ENCODE measurements at regions not wholly inside any gene's neighbourhood (a gene's known extent, or its start where the extent isn't known, plus 50 kb on each side); places are given as distances from the start of the nearest gene placed in this dataset.

GRCh38 chr10:78657862-78658165 is 411.0 kb upstream of the ZMIZ1 start:
- no TSS peak for BruUV-seq (replicated peaks)
- intact Hi-C loops (cut with micrococcal nuclease; ENCODE audit: unreplicated experiment): loop anchor here (2.0 to 10.0 kb wide), 6 partner anchors 59 to 613 kb away; partner anchors contain the start of gene ZMIZ1
- ChIA-PET POLR2A (ENCODE audit: unreplicated experiment) (no interaction called here), CTCF (interaction anchor here (0.5 to 1.2 kb wide), 2 partner anchors 410 to 639 kb away, joined by 3 read pairs; no protein-coding TSS in a partner anchor)
- no peaks in the 10 kb centered on the region for H3K9me2 ChIP-seq (ENCODE audit: insufficient read depth)
- DNase-seq: no peak
- H3K27me3 ChIP-seq (ENCODE audit: insufficient read depth, low read depth): peaks cover 6% of the 10 kb centered on the region; the same call in 1 of the 2 replicates
- H3K36me3 ChIP-seq (ENCODE audit: low read depth): no peaks in the 10 kb centered on the region
- no peak overlapping the region for H3K4me2 ChIP-seq
- H4K20me1 ChIP-seq (ENCODE audit: insufficient read depth): no peaks in the 10 kb centered on the region
- H3K4me1 ChIP-seq (replicated peaks; ENCODE audit: insufficient read depth): peaks cover 13% of the 10 kb centered on the region
- no peaks in the 10 kb centered on the region for H3K79me2 ChIP-seq (ENCODE audit: low read depth)
- no peak for TF ChIP-seq CTCF (conservative IDR thresholded peaks at IDR 0.05)
- TF ChIP-seq EZH2 (IDR thresholded peaks at IDR 0.05; ENCODE audit: low read depth): no peak
- no peak overlapping the region for H3K4me3 ChIP-seq
- H3K9me3 ChIP-seq (ENCODE audit: insufficient read depth, low read depth): no peaks in the 10 kb centered on the region
- H3F3A ChIP-seq (ENCODE audit: insufficient read depth, low read depth): no peaks in the 10 kb centered on the region
- no peak overlapping the region for H2AFZ ChIP-seq
- H3K27ac ChIP-seq: no peak overlapping the region

DNA sequence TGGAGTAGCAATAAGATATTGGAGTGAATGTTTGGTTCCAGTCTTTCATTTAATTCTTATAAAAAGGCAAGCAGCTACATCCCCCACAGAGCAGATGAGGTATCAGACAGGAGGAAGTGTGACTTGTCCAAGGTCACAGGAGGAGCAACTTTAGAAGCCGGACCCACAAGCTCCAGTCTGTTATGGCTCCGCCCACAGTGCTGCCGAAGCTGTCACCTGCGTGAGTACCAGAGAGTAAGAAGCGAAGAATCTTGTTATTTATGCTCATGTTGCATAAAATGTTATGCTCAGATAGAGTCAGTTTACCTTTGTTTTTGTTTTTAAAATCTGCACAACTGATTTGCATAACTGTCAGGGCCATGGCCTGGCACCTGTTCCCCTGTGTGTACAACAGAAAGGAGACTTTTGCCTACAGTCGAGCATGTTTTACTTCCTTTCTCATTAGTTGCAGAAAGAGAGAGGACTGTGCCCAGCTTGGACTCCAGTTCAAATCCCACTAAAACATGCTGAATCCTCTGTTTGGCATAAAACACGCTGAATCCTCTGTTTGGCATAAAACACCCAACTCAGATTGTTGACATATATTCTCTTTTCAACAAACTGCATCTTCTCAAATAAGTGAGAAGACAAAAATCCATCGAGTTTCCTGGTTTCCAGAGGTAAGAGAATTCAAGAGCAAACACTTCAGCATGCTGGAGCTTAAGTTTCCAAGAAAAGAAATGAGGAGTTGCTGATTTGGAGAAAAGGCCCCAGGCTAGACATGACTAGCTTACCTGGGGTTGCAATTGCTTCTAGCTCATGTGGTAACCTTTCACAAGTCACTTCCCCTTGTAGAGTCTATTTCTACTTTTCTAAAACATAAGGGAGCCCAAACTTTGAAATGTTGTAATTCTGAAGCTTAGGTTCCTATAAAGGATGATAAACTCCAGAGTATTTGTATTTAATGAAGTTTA is 409.8 kb upstream of the ZMIZ1 start:
- POLR2A ChIA-PET (ENCODE audit: unreplicated experiment): no interaction called here

DNA sequence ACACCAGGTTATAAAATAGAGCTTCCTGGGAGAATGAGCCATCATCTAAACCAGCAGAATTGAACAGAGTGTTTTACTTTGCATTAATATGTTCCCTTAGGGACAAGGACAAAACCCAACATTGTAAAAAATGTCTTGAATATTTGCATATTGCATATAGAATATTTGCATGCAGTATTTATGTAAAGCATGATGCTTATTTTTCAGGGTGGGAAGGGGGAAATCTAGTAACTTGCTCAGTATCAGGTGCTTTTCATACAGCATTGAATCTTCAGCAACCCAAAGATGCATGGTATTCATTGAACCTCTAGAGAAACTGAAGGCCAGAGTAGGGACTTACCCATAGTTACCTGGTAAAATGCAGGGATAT is 409.2 kb upstream of the ZMIZ1 start:
- CTCF ChIA-PET: no interaction called here
- DNase-seq: no peak

More for the DNA sequence above, 409.8 kb upstream of the ZMIZ1 start:
- no TSS peak for BruUV-seq (replicated peaks)
- Histone ChIP-seq H3K79me2 (ENCODE audit: low read depth) (no peaks in the 10 kb centered on the region), H3K27me3 (ENCODE audit: insufficient read depth, low read depth) (peaks cover 6% of the 10 kb centered on the region; the same call in 1 of the 2 replicates), H3K4me1 (replicated peaks; ENCODE audit: insufficient read depth) (peaks cover 13% of the 10 kb centered on the region), H2AFZ (no peak overlapping the region), H3K4me3 (no peak overlapping the region), H3K9me3 (ENCODE audit: insufficient read depth, low read depth) (no peaks in the 10 kb centered on the region), H3K27ac (no peak overlapping the region), H3K9me2 (ENCODE audit: insufficient read depth) (no peaks in the 10 kb centered on the region), H3K36me3 (ENCODE audit: low read depth) (no peaks in the 10 kb centered on the region), H3K4me2 (0 out of 2 replicates have a peak overlapping the region, but pooled peaks have one; percentile 8), H3F3A (ENCODE audit: insufficient read depth, low read depth) (no peaks in the 10 kb centered on the region), H4K20me1 (ENCODE audit: insufficient read depth) (no peaks in the 10 kb centered on the region)
- DNase-seq: peak in 1 of 2 experiments; percentile 57
- TF ChIP-seq EZH2 (IDR thresholded peaks at IDR 0.05; ENCODE audit: low read depth) (no peak), CTCF (conservative IDR thresholded peaks at IDR 0.05) (no peak)
- CTCF ChIA-PET: no interaction called here
- intact Hi-C loops (cut with micrococcal nuclease; ENCODE audit: unreplicated experiment): loop anchor here (10.0 kb wide), 2 partner anchors 224 to 614 kb away; no protein-coding TSS in a partner anchor

More for the DNA sequence above, 409.2 kb upstream of the ZMIZ1 start:
- H3K4me2 ChIP-seq: no peak overlapping the region
- no peaks in the 10 kb centered on the region for H3K36me3 ChIP-seq (ENCODE audit: low read depth)
- H4K20me1 ChIP-seq (ENCODE audit: insufficient read depth): no peaks in the 10 kb centered on the region
- H3K4me1 ChIP-seq (replicated peaks; ENCODE audit: insufficient read depth): peaks cover 13% of the 10 kb centered on the region
- peaks cover 3% of the 10 kb centered on the region; the same call in 1 of the 2 replicates for H3K9me3 ChIP-seq (ENCODE audit: insufficient read depth, low read depth)
- no peak for TF ChIP-seq EZH2 (IDR thresholded peaks at IDR 0.05; ENCODE audit: low read depth)
- TF ChIP-seq CTCF (conservative IDR thresholded peaks at IDR 0.05): no peak
- no peak overlapping the region for H3K4me3 ChIP-seq
- no peak overlapping the region for H3K27ac ChIP-seq
- H2AFZ ChIP-seq: no peak overlapping the region
- POLR2A ChIA-PET (ENCODE audit: unreplicated experiment): no interaction called here
- H3K27me3 ChIP-seq (ENCODE audit: insufficient read depth, low read depth): peaks cover 3% of the 10 kb centered on the region; the same call in 1 of the 2 replicates
- no TSS peak for BruUV-seq (replicated peaks)
- H3F3A ChIP-seq (ENCODE audit: insufficient read depth, low read depth): no peaks in the 10 kb centered on the region
- no peaks in the 10 kb centered on the region for H3K9me2 ChIP-seq (ENCODE audit: insufficient read depth)
- H3K79me2 ChIP-seq (ENCODE audit: low read depth): no peaks in the 10 kb centered on the region
- intact Hi-C loops (cut with micrococcal nuclease; ENCODE audit: unreplicated experiment): loop anchor here (10.0 kb wide), 2 partner anchors 225 to 615 kb away; no protein-coding TSS in a partner anchor

Measured in PC-9 (cell line).